ENCODE measurements at regions not wholly inside any gene's neighbourhood (a gene's known extent, or its start where the extent isn't known, plus 50 kb on each side); places are given as distances from the start of the nearest gene placed in this dataset.

GRCh38 chr6:4698901-4699659 is 77.1 kb upstream of the CDYL start:
- no peak for TF ChIP-seq CTCF (IDR thresholded peaks at IDR 0.05 in 8 of 11, conservative IDR thresholded peaks at IDR 0.05 in 3 of 11)
- no peak for TF ChIP-seq POLR2A (IDR thresholded peaks at IDR 0.05)

Measured in spleen (tissue), 7 donors.